ENCODE measurements at regions not wholly inside any gene's neighbourhood (a gene's known extent, or its start where the extent isn't known, plus 50 kb on each side); places are given as distances from the start of the nearest gene placed in this dataset.

DNA sequence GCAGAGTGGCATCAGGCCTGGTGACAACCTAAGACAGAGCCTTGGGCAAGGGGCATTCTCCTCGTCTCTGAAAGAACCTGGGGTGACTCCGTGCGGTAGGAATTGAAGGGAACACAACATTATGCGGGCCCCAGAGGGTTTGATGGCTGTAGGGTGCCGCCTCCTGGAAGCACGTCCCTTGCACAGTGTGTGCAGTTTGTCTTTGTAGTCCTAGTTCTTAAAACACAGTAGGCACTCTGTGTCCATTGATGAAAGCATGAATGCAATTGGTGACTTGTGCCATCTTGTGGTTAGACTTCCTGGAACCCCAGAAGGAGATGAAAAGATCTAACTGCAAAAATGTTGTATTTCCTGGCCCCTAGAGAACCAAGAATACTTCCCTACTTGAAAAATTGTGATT lies 279.8 kb downstream of the UTP18 start:
- TF ChIP-seq, protein P1, sequence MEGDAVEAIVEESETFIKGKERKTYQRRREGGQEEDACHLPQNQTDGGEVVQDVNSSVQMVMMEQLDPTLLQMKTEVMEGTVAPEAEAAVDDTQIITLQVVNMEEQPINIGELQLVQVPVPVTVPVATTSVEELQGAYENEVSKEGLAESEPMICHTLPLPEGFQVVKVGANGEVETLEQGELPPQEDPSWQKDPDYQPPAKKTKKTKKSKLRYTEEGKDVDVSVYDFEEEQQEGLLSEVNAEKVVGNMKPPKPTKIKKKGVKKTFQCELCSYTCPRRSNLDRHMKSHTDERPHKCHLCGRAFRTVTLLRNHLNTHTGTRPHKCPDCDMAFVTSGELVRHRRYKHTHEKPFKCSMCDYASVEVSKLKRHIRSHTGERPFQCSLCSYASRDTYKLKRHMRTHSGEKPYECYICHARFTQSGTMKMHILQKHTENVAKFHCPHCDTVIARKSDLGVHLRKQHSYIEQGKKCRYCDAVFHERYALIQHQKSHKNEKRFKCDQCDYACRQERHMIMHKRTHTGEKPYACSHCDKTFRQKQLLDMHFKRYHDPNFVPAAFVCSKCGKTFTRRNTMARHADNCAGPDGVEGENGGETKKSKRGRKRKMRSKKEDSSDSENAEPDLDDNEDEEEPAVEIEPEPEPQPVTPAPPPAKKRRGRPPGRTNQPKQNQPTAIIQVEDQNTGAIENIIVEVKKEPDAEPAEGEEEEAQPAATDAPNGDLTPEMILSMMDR (IDR thresholded peaks at IDR 0.05), result no peak
- no peak for TF ChIP-seq POLR2A (IDR thresholded peaks at IDR 0.05)
